H1 (cell line): ENCODE measurements at regions not wholly inside any gene's neighbourhood (a gene's known extent, or its start where the extent isn't known, plus 50 kb on each side); places are given as distances from the start of the nearest gene placed in this dataset.
A peak's percentile ranks its signal among the peaks of the same experiment; 100 is the strongest.

ENCODE experiments used
- MAFK ChIP-seq: IDR thresholded peaks from 2 replicates; pipeline ENCODE4 v1.6.1; 2012; ENCODE audit warnings: low read depth, mild to moderate bottlenecking, improper control_type of control experiment, low read length
- PHF8 ChIP-seq: fragments of 200-600 bp; sonication (generic); conservative IDR thresholded peaks from 2 replicates; pipeline ENCODE4 v1.7.1; 2012; ENCODE audit warnings: low read depth, mild to moderate bottlenecking, inconsistent platforms, low read length, moderate library complexity
- RAD21 ChIP-seq, 2 experiments: IDR thresholded peaks in 1 of 2; conservative IDR thresholded peaks in 1 of 2; 2 replicates each; pipeline ENCODE4 v1.6.1; 2011; ENCODE audit warnings: low read depth in 2 of 2, low read length in 2 of 2, improper control_type of control experiment in 1 of 2, inconsistent platforms in 1 of 2, mild to moderate bottlenecking in 1 of 2, moderate library complexity in 1 of 2
- RNF2 ChIP-seq: fragments of 200-900, 300-1000 bp; sonication (generic); IDR thresholded peaks from 2 replicates; pipeline ENCODE4 v1.7.1; 2016; ENCODE audit warnings: borderline replicate concordance, low read depth, mild to moderate bottlenecking, antibody characterized with exemption, low read length; ENCODE audit not compliant: poor library complexity, severe bottlenecking; ENCODE audit errors: missing control alignments
- SIX5 ChIP-seq: IDR thresholded peaks from 2 replicates; pipeline ENCODE4 v1.6.1; 2011; ENCODE audit warnings: mild to moderate bottlenecking, low read depth, low read length
- SP4 ChIP-seq: IDR thresholded peaks from 2 replicates; pipeline ENCODE4 v1.6.1; 2012; ENCODE audit warnings: low read length, inconsistent platforms
- TF ChIP-seq, protein P1 (sequence below): fragments of 300-600 bp; sonication (generic); IDR thresholded peaks from 2 replicates; pipeline ENCODE4 v1.7.1; 2012; ENCODE audit warnings: low read length, moderate library complexity, mild to moderate bottlenecking, inconsistent platforms; ENCODE audit not compliant: insufficient replicate concordance
- TF ChIP-seq, protein P2 (sequence below): IDR thresholded peaks from 2 replicates; pipeline ENCODE4 v1.6.1; 2011; ENCODE audit warnings: low read depth, mild to moderate bottlenecking, low read length; ENCODE audit not compliant: insufficient read depth

GRCh38 chr6:14784596-14785492 lies 461.0 kb upstream of the JARID2 start (continued):
- TF ChIP-seq, protein P1, sequence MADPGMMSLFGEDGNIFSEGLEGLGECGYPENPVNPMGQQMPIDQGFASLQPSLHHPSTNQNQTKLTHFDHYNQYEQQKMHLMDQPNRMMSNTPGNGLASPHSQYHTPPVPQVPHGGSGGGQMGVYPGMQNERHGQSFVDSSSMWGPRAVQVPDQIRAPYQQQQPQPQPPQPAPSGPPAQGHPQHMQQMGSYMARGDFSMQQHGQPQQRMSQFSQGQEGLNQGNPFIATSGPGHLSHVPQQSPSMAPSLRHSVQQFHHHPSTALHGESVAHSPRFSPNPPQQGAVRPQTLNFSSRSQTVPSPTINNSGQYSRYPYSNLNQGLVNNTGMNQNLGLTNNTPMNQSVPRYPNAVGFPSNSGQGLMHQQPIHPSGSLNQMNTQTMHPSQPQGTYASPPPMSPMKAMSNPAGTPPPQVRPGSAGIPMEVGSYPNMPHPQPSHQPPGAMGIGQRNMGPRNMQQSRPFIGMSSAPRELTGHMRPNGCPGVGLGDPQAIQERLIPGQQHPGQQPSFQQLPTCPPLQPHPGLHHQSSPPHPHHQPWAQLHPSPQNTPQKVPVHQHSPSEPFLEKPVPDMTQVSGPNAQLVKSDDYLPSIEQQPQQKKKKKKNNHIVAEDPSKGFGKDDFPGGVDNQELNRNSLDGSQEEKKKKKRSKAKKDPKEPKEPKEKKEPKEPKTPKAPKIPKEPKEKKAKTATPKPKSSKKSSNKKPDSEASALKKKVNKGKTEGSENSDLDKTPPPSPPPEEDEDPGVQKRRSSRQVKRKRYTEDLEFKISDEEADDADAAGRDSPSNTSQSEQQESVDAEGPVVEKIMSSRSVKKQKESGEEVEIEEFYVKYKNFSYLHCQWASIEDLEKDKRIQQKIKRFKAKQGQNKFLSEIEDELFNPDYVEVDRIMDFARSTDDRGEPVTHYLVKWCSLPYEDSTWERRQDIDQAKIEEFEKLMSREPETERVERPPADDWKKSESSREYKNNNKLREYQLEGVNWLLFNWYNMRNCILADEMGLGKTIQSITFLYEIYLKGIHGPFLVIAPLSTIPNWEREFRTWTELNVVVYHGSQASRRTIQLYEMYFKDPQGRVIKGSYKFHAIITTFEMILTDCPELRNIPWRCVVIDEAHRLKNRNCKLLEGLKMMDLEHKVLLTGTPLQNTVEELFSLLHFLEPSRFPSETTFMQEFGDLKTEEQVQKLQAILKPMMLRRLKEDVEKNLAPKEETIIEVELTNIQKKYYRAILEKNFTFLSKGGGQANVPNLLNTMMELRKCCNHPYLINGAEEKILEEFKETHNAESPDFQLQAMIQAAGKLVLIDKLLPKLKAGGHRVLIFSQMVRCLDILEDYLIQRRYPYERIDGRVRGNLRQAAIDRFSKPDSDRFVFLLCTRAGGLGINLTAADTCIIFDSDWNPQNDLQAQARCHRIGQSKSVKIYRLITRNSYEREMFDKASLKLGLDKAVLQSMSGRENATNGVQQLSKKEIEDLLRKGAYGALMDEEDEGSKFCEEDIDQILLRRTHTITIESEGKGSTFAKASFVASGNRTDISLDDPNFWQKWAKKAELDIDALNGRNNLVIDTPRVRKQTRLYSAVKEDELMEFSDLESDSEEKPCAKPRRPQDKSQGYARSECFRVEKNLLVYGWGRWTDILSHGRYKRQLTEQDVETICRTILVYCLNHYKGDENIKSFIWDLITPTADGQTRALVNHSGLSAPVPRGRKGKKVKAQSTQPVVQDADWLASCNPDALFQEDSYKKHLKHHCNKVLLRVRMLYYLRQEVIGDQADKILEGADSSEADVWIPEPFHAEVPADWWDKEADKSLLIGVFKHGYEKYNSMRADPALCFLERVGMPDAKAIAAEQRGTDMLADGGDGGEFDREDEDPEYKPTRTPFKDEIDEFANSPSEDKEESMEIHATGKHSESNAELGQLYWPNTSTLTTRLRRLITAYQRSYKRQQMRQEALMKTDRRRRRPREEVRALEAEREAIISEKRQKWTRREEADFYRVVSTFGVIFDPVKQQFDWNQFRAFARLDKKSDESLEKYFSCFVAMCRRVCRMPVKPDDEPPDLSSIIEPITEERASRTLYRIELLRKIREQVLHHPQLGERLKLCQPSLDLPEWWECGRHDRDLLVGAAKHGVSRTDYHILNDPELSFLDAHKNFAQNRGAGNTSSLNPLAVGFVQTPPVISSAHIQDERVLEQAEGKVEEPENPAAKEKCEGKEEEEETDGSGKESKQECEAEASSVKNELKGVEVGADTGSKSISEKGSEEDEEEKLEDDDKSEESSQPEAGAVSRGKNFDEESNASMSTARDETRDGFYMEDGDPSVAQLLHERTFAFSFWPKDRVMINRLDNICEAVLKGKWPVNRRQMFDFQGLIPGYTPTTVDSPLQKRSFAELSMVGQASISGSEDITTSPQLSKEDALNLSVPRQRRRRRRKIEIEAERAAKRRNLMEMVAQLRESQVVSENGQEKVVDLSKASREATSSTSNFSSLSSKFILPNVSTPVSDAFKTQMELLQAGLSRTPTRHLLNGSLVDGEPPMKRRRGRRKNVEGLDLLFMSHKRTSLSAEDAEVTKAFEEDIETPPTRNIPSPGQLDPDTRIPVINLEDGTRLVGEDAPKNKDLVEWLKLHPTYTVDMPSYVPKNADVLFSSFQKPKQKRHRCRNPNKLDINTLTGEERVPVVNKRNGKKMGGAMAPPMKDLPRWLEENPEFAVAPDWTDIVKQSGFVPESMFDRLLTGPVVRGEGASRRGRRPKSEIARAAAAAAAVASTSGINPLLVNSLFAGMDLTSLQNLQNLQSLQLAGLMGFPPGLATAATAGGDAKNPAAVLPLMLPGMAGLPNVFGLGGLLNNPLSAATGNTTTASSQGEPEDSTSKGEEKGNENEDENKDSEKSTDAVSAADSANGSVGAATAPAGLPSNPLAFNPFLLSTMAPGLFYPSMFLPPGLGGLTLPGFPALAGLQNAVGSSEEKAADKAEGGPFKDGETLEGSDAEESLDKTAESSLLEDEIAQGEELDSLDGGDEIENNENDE: peak; percentile 84
- TF ChIP-seq RAD21 (IDR thresholded peaks at IDR 0.05 in 1 of 2, conservative IDR thresholded peaks at IDR 0.05 in 1 of 2; ENCODE audit: low read depth in 2 of 2, low read length in 2 of 2) (no peak; a peak in 1 of 4 replicates), SIX5 (no peak), SP4 (no peak), RNF2 (no peak), PHF8 (no peak), MAFK (no peak)
- TF ChIP-seq, protein P2, sequence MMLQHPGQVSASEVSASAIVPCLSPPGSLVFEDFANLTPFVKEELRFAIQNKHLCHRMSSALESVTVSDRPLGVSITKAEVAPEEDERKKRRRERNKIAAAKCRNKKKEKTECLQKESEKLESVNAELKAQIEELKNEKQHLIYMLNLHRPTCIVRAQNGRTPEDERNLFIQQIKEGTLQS: no peak
